Endothelial cell of umbilical vein (primary cell): ENCODE measurements at regions not wholly inside any gene's neighbourhood (a gene's known extent, or its start where the extent isn't known, plus 50 kb on each side); places are given as distances from the start of the nearest gene placed in this dataset.

ENCODE experiments used
- CTCF ChIP-seq, 2 donors: IDR thresholded peaks; 1 replicate in 1 of 2; 2 replicates in 1 of 2; pipeline ENCODE4 v1.5.1; 2011; ENCODE audit warnings: low read length in 2 of 2, mild to moderate bottlenecking in 2 of 2, moderate library complexity in 2 of 2, control low read depth in 1 of 2, inconsistent platforms in 1 of 2, low read depth in 1 of 2; ENCODE audit not compliant: insufficient read depth in 1 of 2; ENCODE audit errors: extremely low read depth in 1 of 2
- POLR2A ChIP-seq: IDR thresholded peaks from 2 replicates; pipeline ENCODE4 v1.6.1; 2012; ENCODE audit warnings: low read depth, mild to moderate bottlenecking, control low read depth, low read length

GRCh38 chr15:95520511-95520910, 810.0 kb upstream of the NR2F2 start:
- TF ChIP-seq POLR2A (no peak), CTCF (IDR thresholded peaks at IDR 0.05; ENCODE audit: extremely low read depth in 1 of 2, insufficient read depth in 1 of 2, low read depth in 1 of 2, low read length in 2 of 2) (no peak)
